Tibial artery (tissue), 4 donors: ENCODE measurements at regions not wholly inside any gene's neighbourhood (a gene's known extent, or its start where the extent isn't known, plus 50 kb on each side); places are given as distances from the start of the nearest gene placed in this dataset.
A peak's percentile ranks its signal among the peaks of the same experiment; 100 is the strongest.

ENCODE experiments used
- DNase-seq, 2 donors: peaks; one replicate each; pipeline ENCODE4 v3.0.0-alpha.2; 2019
- H3K27ac ChIP-seq, 2 donors: fragments of 200-600 bp; sonication (generic) in 1 of 2; 1 replicate in 1 of 2; 2 replicates in 1 of 2; pipeline ENCODE4 v1.5.1; 2018 to 2019; ENCODE audit warnings: mild to moderate bottlenecking in 1 of 2
- H3K27me3 ChIP-seq, 2 donors: fragments of 200-600 bp; sonication (generic) in 1 of 2; one replicate each; pipeline versions ENCODE4 v1.5.1 to v1.6.0; 2016 to 2019
- H3K36me3 ChIP-seq, 3 donors: fragments of 200-600 bp; sonication (generic) in 2 of 3; one replicate each; pipeline ENCODE4 v1.5.1; 2016 to 2019; ENCODE audit warnings: mild to moderate bottlenecking in 2 of 3
- H3K4me1 ChIP-seq, 4 donors: fragments of 200-600 bp; sonication (generic) in 2 of 4; 1 replicate in 3 of 4; 2 replicates in 1 of 4; pipeline ENCODE4 v1.5.1; 2016 to 2019
- H3K4me3 ChIP-seq, 2 donors: fragments of 200-600 bp; sonication (generic) in 1 of 2; 1 replicate in 1 of 2; 2 replicates in 1 of 2; pipeline ENCODE4 v1.5.1; 2018 to 2019; ENCODE audit warnings: mild to moderate bottlenecking in 2 of 2
- H3K9me3 ChIP-seq, 3 donors: fragments of 200-600 bp; sonication (generic) in 1 of 3; one replicate each; pipeline ENCODE4 v1.5.1; 2016 to 2019
- CTCF ChIP-seq, 2 experiments: fragments of 200-600 bp in 1 of 2; fragments of 450-650 bp in 1 of 2; IDR thresholded peaks; one replicate each; pipeline ENCODE4 v1.5.1; 2017 to 2019; ENCODE audit warnings: antibody characterized with exemption in 2 of 2, mild to moderate bottlenecking in 1 of 2, moderate library complexity in 1 of 2
- intact Hi-C: fragments of 100-400 bp; cut with DNase I; formaldehyde crosslinking; loops from one replicate; pipeline ENCODE4 v1.15.0; 2023; ENCODE audit warnings: low total_unique reads

- no peak for TF ChIP-seq CTCF (IDR thresholded peaks at IDR 0.05)
- Histone ChIP-seq H3K4me1 (peaks cover 0 to 66% (median 51%) of the 10 kb centered on the region in 4 donors), H3K27ac (peak overlapping the region; percentile 87 to 91), H3K4me3 (no peak overlapping the region), H3K9me3 (peaks cover 0 to 11% (median 0%) of the 10 kb centered on the region in 3 donors), H3K27me3 (no peaks in the 10 kb centered on the region), H3K36me3 (no peaks in the 10 kb centered on the region)
- intact Hi-C loops, result loop anchor here (10.0 kb wide), 1 partner anchor 139 kb away; no protein-coding TSS in a partner anchor
- DNase-seq, result no peak
Measured at GRCh38 chr10:43825984-43826383, 177.3 kb upstream of the ZNF32 start.

GRCh38 chr10:43825421-43825820, 176.7 kb upstream of the ZNF32 start:
- DNase-seq, result no peak
- intact Hi-C loops, result loop anchor here (10.0 kb wide), 1 partner anchor 139 kb away; no protein-coding TSS in a partner anchor
- H3K27ac ChIP-seq, result peak overlapping the region; percentile 87 to 91
- H3K36me3 ChIP-seq, result no peaks in the 10 kb centered on the region
- no peaks in the 10 kb centered on the region for H3K27me3 ChIP-seq
- no peak for TF ChIP-seq CTCF (IDR thresholded peaks at IDR 0.05)
- H3K4me3 ChIP-seq, result no peak overlapping the region
- peaks cover 0 to 72% (median 55%) of the 10 kb centered on the region in 4 donors for H3K4me1 ChIP-seq
- H3K9me3 ChIP-seq, result peaks cover 0 to 11% (median 0%) of the 10 kb centered on the region in 3 donors

GRCh38 chr10:43824934-43825333, 176.3 kb upstream of the ZNF32 start:
- Histone ChIP-seq H3K4me3 (no peak overlapping the region), H3K9me3 (peaks cover 0 to 11% (median 0%) of the 10 kb centered on the region in 3 donors), H3K27me3 (no peaks in the 10 kb centered on the region), H3K4me1 (peaks cover 0 to 72% (median 55%) of the 10 kb centered on the region in 4 donors), H3K36me3 (no peaks in the 10 kb centered on the region), H3K27ac (peak overlapping the region; percentile 87 to 91)
- no peak for TF ChIP-seq CTCF (IDR thresholded peaks at IDR 0.05)
- intact Hi-C loops, result loop anchor here (10.0 kb wide), 1 partner anchor 140 kb away; no protein-coding TSS in a partner anchor
- DNase-seq, result peak; percentile 85 to 91

GRCh38 chr10:43822631-43823580, 174.2 kb upstream of the ZNF32 start:
- Histone ChIP-seq H3K27ac (peak overlapping the region; percentile 87 to 91), H3K4me3 (no peak overlapping the region), H3K36me3 (no peaks in the 10 kb centered on the region), H3K9me3 (no peaks in the 10 kb centered on the region), H3K4me1 (peaks cover 0 to 70% (median 55%) of the 10 kb centered on the region in 4 donors), H3K27me3 (no peaks in the 10 kb centered on the region)
- no peak for DNase-seq
- TF ChIP-seq CTCF (IDR thresholded peaks at IDR 0.05), result no peak
- intact Hi-C loops, result loop anchor here (10.0 kb wide), 1 partner anchor 142 kb away; no protein-coding TSS in a partner anchor

GRCh38 chr10:43821103-43821502, 172.4 kb upstream of the ZNF32 start:
- Histone ChIP-seq H3K36me3 (no peaks in the 10 kb centered on the region), H3K27ac (peak overlapping the region; percentile 87 to 91), H3K9me3 (no peaks in the 10 kb centered on the region), H3K4me1 (peaks cover 0 to 72% (median 56%) of the 10 kb centered on the region in 4 donors), H3K4me3 (no peak overlapping the region), H3K27me3 (no peaks in the 10 kb centered on the region)
- no peak for DNase-seq
- no peak for TF ChIP-seq CTCF (IDR thresholded peaks at IDR 0.05)
- intact Hi-C loops, result loop anchor here (10.0 kb wide), 1 partner anchor 144 kb away; no protein-coding TSS in a partner anchor
